CD4-positive, alpha-beta T cell treated with Interleukin-10 for 1 hour (primary cell): ENCODE measurements at regions not wholly inside any gene's neighbourhood (a gene's known extent, or its start where the extent isn't known, plus 50 kb on each side); places are given as distances from the start of the nearest gene placed in this dataset.

ENCODE experiments used
- DNase-seq: peaks from one replicate; pipeline ENCODE4 v3.0.0-alpha.2; 2020

DNA sequence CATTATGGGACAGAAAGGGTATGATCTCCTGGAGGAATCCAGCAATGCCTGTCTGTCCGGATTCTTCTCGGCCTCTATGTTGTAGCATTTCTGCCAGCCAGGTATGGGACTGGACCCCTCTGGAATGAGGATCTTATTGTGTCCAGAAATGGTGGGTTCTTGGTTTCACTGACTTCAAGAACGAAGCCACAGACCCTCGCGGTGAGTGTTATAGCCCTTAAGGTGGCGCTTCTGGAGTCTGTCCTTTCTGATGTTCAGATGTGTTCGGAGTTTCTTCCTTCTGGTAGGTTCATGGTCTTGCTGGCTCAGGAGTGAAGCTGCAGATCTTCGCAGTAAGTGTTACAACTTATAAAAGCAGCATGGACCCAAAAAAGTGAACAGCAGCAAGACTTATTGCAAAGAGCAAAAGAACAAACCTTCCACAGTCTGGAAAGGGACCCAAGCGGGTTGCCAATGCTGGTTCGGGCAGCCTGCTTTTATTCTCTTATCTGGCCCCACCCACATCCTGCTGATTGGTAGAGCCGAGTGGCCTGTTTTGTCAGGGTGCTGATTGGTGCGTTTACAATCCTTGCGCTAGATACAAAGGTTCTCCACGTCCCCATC lies 62.3 kb upstream of the IER3 start:
- no peak for DNase-seq

- DNase-seq, result no peak
These were observed 60.0 kb upstream of the IER3 start for GRCh38 chr6:30804333-30804732.

- no peak for DNase-seq
These were observed 58.4 kb upstream of the IER3 start for GRCh38 chr6:30802731-30803130.

- no peak for DNase-seq
These were observed 57.6 kb upstream of the IER3 start for GRCh38 chr6:30801950-30802349.

GRCh38 chr6:30800871-30801270 lies 56.5 kb upstream of the IER3 start:
- DNase-seq, result no peak

DNA sequence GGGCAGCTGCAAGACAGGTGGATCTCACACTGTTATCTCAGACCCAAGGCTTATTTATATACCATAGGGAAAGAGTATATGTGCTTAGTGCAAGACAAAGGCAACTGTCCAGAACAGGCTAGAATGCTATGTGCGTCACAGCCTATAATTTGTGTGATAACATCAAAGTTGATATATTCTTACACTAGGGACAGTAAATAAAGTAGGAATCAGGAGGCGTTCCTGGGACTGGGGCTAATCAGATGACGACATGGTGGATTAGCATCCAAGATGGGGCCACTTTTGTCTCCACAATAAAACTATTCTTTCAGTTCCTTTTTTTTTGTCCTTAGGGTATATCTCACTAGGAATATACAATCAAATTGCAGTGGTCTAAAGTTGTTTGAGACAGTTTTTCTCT lies 54.9 kb upstream of the IER3 start:
- no peak for DNase-seq

DNA sequence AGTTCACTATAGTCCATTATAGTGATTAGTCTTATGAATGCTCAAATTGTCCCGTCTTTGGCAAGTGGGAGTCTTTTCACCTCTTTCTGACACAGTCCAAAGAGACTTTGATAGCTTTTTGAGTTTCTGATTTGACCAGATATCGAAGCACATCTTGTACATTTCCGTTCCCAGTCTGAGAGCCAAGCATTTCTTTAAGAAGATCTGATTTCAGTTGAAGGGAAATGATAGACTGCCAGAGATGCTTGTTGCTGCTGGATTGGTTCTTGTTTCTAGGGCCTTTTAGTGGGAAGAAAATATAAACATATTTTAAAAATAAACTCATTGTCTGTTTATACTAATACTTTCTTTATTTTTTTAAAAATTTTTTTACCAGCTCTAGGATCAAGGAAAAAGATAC lies 54.1 kb upstream of the IER3 start:
- no peak for DNase-seq

- no peak for DNase-seq
These were observed 51.4 kb upstream of the IER3 start for GRCh38 chr6:30795549-30796293.
